BLaER1 (cell line): ENCODE measurements at regions not wholly inside any gene's neighbourhood (a gene's known extent, or its start where the extent isn't known, plus 50 kb on each side); places are given as distances from the start of the nearest gene placed in this dataset.

Experiments used
- H3K27ac ChIP-seq: shearing (Covaris generic); formaldehyde crosslinking; 2 replicates; pipeline ENCODE4 v1.8.1; 2022
- H3K27me3 ChIP-seq: shearing (Covaris generic); formaldehyde crosslinking; 2 replicates; pipeline ENCODE4 v1.8.1; 2022
- H3K36me3 ChIP-seq: shearing (Covaris generic); formaldehyde crosslinking; 2 replicates; pipeline ENCODE4 v1.8.1; 2022
- H3K4me1 ChIP-seq: shearing (Covaris generic); formaldehyde crosslinking; 2 replicates; pipeline ENCODE4 v1.8.1; 2022
- H3K4me2 ChIP-seq: shearing (Covaris generic); formaldehyde crosslinking; 2 replicates; pipeline ENCODE4 v1.8.1; 2022
- H3K4me3 ChIP-seq: shearing (Covaris generic); formaldehyde crosslinking; 2 replicates; pipeline ENCODE4 v1.8.1; 2022
- H3K9ac ChIP-seq: shearing (Covaris generic); formaldehyde crosslinking; 2 replicates; pipeline ENCODE4 v1.8.1; 2022
- H3K9me3 ChIP-seq: shearing (Covaris generic); formaldehyde crosslinking; 2 replicates; pipeline ENCODE4 v1.8.1; 2022
- H4K20me1 ChIP-seq: shearing (Covaris generic); formaldehyde crosslinking; 2 replicates; pipeline ENCODE4 v1.8.1; 2022
- Cebpa-rat ChIP-seq: shearing (Covaris generic); IDR thresholded peaks from 2 replicates; pipeline ENCODE4 v1.8.1; 2022

GRCh38 chr5:117295941-117296340, 721.3 kb upstream of the SEMA6A start:
- Histone ChIP-seq H4K20me1 (no peaks in the 10 kb centered on the region), H3K27me3 (no peaks in the 10 kb centered on the region), H3K4me3 (no peak overlapping the region), H3K9ac (no peak overlapping the region), H3K4me1 (peaks cover 14% of the 10 kb centered on the region), H3K9me3 (peaks cover 12% of the 10 kb centered on the region), H3K27ac (no peak overlapping the region), H3K4me2 (no peak overlapping the region), H3K36me3 (no peaks in the 10 kb centered on the region)
- TF ChIP-seq Cebpa-rat = no peak

- H4K20me1 ChIP-seq = no peaks in the 10 kb centered on the region
- no peak for TF ChIP-seq Cebpa-rat
- H3K4me3 ChIP-seq = no peak overlapping the region
- H3K9me3 ChIP-seq = no peaks in the 10 kb centered on the region
- H3K27ac ChIP-seq = no peak overlapping the region
- H3K4me1 ChIP-seq = no peaks in the 10 kb centered on the region
- H3K9ac ChIP-seq = no peak overlapping the region
- no peaks in the 10 kb centered on the region for H3K36me3 ChIP-seq
- H3K27me3 ChIP-seq = no peaks in the 10 kb centered on the region
- H3K4me2 ChIP-seq = no peak overlapping the region
Measured at GRCh38 chr5:117286813-117287212, 712.2 kb upstream of the SEMA6A start.

- no peaks in the 10 kb centered on the region for H3K27me3 ChIP-seq
- H3K36me3 ChIP-seq = no peaks in the 10 kb centered on the region
- H3K9me3 ChIP-seq = peaks cover 6% of the 10 kb centered on the region; the same call in 1 of the 2 replicates
- no peak overlapping the region for H3K9ac ChIP-seq
- no peaks in the 10 kb centered on the region for H3K4me1 ChIP-seq
- TF ChIP-seq Cebpa-rat = no peak
- H3K4me3 ChIP-seq = no peak overlapping the region
- no peak overlapping the region for H3K27ac ChIP-seq
- H3K4me2 ChIP-seq = no peak overlapping the region
- no peaks in the 10 kb centered on the region for H4K20me1 ChIP-seq
Measured at GRCh38 chr5:117271656-117272055, 697.0 kb upstream of the SEMA6A start.

- no peak overlapping the region for H3K4me3 ChIP-seq
- H3K4me1 ChIP-seq = no peaks in the 10 kb centered on the region
- no peak overlapping the region for H3K4me2 ChIP-seq
- no peaks in the 10 kb centered on the region for H3K27me3 ChIP-seq
- no peaks in the 10 kb centered on the region for H4K20me1 ChIP-seq
- H3K27ac ChIP-seq = no peak overlapping the region
- TF ChIP-seq Cebpa-rat = no peak
- 0 out of 2 replicates have a peak, but pooled peaks cover 5% of the 10 kb centered on the region for H3K9me3 ChIP-seq
- H3K36me3 ChIP-seq = no peaks in the 10 kb centered on the region
- no peak overlapping the region for H3K9ac ChIP-seq
Measured at GRCh38 chr5:117266280-117266679, 691.7 kb upstream of the SEMA6A start.

GRCh38 chr5:117263231-117263630, 688.6 kb upstream of the SEMA6A start:
- Histone ChIP-seq H3K4me1 (no peaks in the 10 kb centered on the region), H3K27me3 (no peaks in the 10 kb centered on the region), H3K9ac (no peak overlapping the region), H3K27ac (no peak overlapping the region), H3K4me2 (no peak overlapping the region), H3K9me3 (0 out of 2 replicates have a peak, but pooled peaks cover 5% of the 10 kb centered on the region), H4K20me1 (no peaks in the 10 kb centered on the region), H3K4me3 (no peak overlapping the region), H3K36me3 (no peaks in the 10 kb centered on the region)
- no peak for TF ChIP-seq Cebpa-rat

- no peak overlapping the region for H3K4me2 ChIP-seq
- no peaks in the 10 kb centered on the region for H3K4me1 ChIP-seq
- no peaks in the 10 kb centered on the region for H3K27me3 ChIP-seq
- no peak overlapping the region for H3K4me3 ChIP-seq
- H3K9ac ChIP-seq = no peak overlapping the region
- TF ChIP-seq Cebpa-rat = no peak
- H4K20me1 ChIP-seq = no peaks in the 10 kb centered on the region
- H3K9me3 ChIP-seq = 0 out of 2 replicates have a peak, but pooled peaks cover 5% of the 10 kb centered on the region
- no peaks in the 10 kb centered on the region for H3K36me3 ChIP-seq
- H3K27ac ChIP-seq = no peak overlapping the region
Measured at GRCh38 chr5:117262572-117263131, 688.0 kb upstream of the SEMA6A start.

- H3K4me2 ChIP-seq = no peak overlapping the region
- H3K27me3 ChIP-seq = no peaks in the 10 kb centered on the region
- H4K20me1 ChIP-seq = no peaks in the 10 kb centered on the region
- TF ChIP-seq Cebpa-rat = no peak
- H3K9me3 ChIP-seq = 0 out of 2 replicates have a peak, but pooled peaks cover 5% of the 10 kb centered on the region
- H3K4me1 ChIP-seq = no peaks in the 10 kb centered on the region
- H3K27ac ChIP-seq = no peak overlapping the region
- H3K9ac ChIP-seq = no peak overlapping the region
- H3K36me3 ChIP-seq = no peaks in the 10 kb centered on the region
- no peak overlapping the region for H3K4me3 ChIP-seq
Measured at GRCh38 chr5:117261948-117262571, 687.4 kb upstream of the SEMA6A start.

GRCh38 chr5:117255211-117256027, 680.8 kb upstream of the SEMA6A start:
- no peaks in the 10 kb centered on the region for H3K36me3 ChIP-seq
- no peaks in the 10 kb centered on the region for H4K20me1 ChIP-seq
- H3K4me1 ChIP-seq = no peaks in the 10 kb centered on the region
- no peak overlapping the region for H3K9ac ChIP-seq
- no peaks in the 10 kb centered on the region for H3K27me3 ChIP-seq
- no peak for TF ChIP-seq Cebpa-rat
- no peak overlapping the region for H3K27ac ChIP-seq
- no peak overlapping the region for H3K4me2 ChIP-seq
- H3K9me3 ChIP-seq = no peaks in the 10 kb centered on the region
- H3K4me3 ChIP-seq = no peak overlapping the region

- Histone ChIP-seq H3K27ac (no peak overlapping the region), H3K9me3 (no peaks in the 10 kb centered on the region), H4K20me1 (no peaks in the 10 kb centered on the region), H3K36me3 (no peaks in the 10 kb centered on the region), H3K27me3 (no peaks in the 10 kb centered on the region), H3K4me3 (no peak overlapping the region), H3K4me2 (no peak overlapping the region), H3K9ac (no peak overlapping the region), H3K4me1 (no peaks in the 10 kb centered on the region)
- TF ChIP-seq Cebpa-rat = no peak
Measured at GRCh38 chr5:117252566-117252965, 677.9 kb upstream of the SEMA6A start.
